AML-193 (cell line): ENCODE measurements at regions not wholly inside any gene's neighbourhood (a gene's known extent, or its start where the extent isn't known, plus 50 kb on each side); places are given as distances from the start of the nearest gene placed in this dataset.
"Not testable (repeated sequence)": the region's sequence is repeated elsewhere in the genome, so short reads cannot be mapped to it uniquely, and the experiment has no call there.

Experiments used
- DNase-seq, 2 experiments: peaks; one replicate each; lab custom pipeline; 2025; lab: John Stamatoyannopoulos, UW

DNA sequence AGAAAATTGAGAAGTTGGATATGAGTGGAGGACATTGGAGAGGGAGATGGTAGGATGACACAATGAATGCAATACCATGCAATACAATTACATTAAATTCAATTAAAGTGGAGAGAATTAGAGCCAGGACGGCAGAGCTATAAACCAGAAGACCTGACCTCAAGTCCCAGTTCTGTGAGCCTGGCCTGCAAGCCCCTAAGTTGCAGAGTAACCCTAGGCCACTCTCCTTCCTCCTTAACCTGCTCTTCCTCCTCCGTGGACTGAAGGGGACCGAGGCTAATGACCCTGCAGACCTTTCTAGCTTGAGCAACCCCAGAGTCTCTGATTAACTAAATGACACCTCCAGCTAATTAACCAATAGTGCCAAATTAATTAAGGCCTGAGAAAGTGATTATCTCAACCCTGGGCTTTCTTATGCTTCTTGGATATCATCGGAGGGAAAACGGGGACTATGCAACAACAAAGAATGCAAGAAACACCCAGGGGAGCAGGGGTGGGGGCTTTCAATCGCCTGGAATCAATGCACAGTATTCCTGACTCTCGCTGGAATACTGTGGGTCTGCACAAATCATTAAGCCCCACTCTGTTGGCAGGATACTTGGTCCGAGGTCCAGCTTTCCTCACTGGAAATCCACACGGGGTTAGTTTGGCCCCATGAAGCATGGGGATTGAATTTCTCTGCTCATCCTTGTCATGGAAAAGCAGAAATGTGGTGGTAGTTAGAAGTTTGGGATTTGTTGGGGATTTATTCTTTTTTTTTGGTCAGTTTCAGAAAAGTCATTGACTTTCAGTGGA, 548.3 kb downstream of the MN1 start:
- no peak for DNase-seq

DNA sequence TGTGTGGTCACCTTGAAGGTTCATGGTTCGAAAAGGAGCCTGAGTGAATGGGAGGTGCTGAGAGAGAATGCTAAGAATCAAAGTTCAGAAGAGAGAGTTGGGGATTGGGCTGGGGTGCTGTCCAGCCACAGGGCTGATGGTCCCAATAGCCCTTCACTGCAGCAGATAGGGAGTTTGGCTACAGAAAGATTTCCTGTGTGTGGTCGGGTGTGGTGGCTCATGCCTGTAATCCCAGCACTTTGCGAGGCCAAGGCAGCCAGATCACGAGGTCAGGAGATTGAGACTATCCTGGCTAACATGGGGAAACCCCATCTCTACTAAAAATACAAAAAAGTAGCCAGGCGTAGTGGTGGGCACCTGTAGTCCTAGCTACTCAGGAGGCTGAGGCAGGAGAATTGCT, 547.5 kb downstream of the MN1 start:
- DNase-seq = not testable (repeated sequence)

DNA sequence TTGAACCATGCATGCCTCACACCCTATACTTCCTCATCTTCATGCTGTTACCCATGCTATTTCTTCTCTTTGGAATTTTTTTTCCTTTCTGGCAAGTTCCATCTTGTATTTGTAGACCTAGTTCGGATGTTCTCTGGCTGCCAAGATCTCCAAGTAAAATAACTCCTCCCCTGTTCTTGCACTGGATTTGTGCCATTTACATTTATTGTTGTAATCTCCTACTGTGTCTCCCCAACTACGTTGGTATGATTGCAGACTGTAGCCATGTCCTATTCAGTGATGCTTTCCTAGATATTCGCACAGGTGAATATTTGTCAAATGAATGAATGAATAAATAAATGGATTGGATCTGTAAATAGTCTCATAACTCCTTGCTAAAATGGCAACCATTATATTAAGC, 546.0 kb downstream of the MN1 start:
- no peak for DNase-seq

DNA sequence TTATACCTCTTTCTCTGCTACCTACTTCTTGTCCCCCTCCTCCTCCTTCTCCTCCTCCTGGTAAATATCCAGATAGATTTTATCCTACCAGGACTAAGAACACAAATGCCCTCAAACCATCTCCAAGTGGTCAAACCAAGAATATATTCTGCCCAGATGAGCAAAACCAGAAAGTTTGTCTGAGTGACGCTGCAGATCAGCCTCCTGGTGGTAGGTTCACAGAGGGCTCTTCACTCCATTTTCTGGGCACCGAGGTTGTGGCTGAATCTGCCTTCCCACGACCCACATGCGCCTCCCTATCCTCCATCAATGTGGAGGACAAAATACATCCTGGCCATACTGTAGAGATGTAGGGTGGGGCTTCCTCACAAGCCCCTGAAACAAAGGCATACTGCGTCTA, 543.6 kb downstream of the MN1 start:
- DNase-seq = no peak

DNA sequence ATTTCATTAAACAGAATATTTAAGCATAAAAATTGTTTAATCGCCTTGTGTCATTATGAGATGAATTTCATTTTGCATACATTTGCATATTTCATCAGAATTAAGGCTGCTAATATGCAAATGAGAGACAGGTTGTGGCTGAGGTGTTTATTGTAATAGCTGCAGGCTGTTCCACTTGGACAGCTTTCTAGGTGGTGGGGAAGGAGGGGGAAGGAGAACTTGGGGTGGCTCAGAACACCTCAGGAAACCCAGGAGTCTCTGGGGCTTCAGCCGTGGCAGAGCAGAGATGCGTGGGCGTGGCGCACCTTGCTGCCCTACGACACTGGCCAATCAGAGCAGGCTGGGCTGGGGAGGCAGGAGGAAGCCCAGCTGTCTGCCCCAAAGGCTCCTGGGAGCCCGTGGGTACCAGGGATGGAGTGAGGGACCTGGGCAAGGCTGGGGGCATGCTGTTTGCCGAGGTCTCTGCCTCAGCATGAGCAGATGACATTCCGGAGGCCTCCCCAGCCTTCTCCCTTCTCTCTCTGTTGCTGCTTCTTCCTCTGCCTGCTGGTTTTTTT, 542.9 kb downstream of the MN1 start:
- DNase-seq = no peak

DNA sequence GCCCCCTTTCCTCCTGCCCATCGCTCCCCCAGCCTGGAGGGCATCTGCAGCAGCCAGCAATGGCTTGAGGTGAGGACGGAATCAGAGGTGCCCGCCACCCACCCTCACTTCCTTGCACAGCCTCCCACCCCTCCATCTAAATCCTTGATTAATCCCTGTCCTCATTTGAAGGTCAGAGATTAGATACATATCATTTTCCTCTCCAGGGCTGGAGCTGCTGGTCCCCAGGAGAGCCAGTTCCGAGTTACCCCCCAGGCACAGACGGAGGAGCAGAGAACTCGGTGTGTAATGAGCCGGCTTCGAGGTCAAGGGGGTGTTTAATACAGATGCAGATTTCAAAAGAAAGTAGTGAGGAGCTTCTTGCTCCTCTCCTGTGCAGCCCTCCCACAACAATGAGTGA, 542.1 kb downstream of the MN1 start:
- DNase-seq = no peak

DNA sequence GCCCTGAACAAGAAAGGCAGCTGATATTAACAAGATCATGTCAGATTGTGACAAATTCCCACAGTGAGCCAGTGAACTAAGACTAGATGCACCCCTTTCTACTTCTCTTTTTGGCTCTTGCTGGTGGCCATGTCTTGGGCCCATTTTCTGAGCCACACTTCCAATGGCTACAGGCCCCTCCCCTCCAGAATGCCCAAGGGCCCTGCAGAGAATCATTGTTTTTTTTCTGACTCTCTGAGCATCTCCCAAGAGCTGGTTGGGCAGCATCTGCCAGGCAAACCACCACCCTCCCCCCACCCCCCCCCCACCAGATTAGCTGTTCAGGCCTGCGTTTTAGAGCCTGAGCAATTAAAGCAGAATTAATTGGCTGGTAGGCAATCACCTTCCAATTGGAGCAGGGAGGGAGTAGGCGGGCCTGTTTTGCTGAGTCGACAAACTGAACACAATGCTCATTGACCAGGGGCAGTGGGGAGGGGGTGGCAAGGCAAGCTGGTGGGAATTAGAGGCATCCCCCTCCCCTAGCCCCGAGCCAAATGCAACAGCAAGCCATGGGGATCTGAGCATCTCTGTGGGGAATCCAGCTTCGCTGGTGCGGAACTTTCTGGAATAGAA, 541.4 kb downstream of the MN1 start:
- no peak for DNase-seq

DNA sequence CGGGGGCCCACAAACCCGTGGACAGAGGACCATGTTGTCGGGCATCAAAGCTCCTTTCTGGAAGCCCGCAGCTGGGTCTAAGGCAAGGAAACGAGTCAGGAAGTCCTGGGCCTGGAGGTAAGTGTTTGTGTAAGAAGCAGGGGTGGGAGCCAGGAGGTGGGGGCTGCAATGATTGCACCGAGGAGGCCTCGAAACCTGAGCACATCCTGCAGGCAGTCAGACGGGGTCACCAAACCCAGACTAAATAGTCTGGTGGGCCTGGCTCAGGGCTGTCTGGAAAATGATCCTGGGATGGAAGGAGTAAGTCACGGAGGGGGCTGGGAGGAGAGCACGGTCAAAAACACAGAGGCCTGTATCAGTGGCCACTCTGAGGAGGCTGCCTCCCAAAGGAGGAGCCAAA, 539.2 kb downstream of the MN1 start:
- DNase-seq = no peak

DNA sequence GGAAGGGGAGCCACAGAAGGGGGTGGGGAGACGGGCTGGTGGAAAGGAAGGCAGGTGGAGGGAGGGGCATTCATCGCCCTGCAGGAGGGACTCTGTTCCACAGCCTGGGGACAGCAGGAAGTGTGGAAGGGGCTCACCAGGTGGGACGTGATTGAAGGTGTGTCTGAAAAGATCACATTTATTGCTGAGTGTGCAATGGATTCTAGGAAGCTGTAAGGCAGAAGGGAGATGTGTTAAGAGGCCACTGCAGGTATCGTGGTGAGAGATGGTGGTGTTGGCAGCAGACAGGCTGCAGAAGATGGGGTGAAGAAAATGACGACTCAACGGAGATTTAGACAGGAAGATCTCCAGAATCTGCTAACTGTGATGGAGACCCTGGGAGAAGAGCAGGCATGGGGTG, 537.4 kb downstream of the MN1 start:
- DNase-seq = no peak

DNA sequence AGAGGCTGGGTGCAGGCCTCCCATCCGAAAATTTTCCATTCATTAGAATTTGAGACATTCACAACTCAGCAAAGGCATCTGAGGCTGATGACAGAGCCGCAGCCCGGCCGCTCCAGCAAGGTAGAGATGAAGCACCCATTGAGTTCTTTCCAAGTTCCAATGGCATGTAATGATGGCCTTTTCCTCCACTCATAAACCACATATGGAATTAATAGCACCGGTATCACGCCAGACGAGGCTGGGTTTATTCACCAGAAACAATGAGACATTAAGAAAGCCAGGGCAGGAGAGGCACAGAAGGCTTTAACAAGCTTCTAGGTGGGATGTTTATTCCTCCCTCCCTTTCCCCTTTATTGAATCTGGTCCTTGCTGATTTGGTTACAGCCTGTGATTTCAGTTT, 534.4 kb downstream of the MN1 start:
- DNase-seq = no peak

DNA sequence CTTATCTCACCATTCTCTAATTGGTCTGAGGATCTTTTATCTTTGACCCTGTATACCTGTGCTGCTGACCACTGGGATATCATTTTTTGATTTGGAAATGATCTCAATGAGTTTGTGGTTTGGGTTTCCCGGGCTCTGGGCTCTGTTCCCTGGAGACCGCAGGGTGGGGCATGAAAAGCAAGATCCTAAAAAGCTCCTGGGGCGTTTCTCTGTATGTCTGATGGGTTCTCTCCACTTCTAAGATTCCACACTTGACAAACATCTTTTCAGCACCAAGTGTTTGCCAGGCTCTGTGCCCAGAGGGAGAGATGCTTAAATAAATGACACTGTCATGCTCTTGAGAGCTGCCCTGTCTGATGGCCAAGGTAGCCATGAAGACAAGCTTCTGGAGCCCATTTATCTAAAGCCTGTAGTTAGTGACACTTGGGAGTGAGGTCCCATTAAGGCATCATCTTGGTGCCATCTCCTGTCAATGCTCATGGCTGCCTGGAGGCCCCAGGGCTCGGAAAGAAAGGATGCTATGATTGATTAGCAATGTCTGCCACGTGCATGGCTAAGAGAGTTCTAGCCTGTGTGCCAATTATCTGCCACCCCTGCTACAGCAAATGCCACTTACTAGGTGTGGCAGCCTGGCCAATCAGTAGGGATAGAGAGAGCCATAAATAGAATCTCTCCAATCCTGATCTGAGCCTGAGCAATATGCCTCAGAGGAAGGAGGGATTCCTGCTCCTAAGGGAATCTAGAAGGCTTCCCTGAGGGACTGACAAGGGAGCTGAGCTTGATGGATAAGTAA, 531.6 kb downstream of the MN1 start:
- DNase-seq = no peak

DNA sequence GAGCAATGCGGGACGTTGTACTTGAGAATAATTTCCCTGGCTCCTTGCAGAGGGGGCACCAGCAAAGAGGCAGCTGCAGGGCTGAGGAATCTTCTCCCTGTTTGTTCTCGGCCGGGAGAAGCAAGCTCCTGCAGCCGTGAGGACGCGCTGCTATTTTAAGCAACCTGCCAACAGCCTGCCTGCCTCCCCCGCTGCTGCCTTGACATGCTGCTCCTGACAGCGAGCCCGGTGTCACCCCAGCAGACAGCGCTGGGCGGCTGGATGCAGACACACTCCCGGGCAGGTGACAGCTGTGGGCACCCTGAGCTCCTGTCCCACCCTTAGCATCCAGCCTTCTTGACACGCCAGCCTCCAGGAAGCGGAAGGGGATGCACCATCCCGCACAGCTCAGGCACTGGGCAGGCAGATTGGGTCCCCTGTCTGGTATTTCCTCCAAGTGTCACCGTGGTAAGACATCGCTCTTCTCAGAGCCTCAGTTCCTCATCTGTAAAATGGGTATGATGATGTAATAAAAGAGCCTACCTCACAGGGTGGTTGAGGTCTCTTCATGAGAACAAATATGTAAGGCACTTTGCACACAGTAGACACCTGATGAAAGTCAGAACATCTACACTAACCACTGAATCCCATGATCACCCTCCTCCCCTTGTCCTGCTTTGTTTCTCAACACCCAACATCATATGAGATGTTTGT, 530.6 kb downstream of the MN1 start:
- DNase-seq = no peak

DNA sequence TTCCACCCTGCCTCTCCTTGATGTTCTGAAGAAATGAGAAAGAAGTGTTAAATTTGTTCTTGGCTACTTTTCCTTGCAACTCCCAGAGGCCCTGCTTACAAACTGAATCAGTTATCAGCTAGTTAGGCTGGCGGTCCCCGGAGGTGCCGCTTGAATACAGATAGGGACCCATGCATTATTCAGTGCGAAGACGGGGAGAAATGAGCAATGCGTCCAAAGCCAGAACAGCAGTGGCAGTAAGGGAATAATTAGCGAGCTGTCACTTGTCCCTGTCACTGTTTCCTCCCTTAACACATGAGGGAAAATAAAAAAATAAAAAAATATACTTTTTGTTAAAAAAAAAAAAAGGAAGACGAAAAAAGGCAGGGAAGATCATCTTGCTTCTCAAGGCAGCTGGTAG, 528.1 kb downstream of the MN1 start:
- no peak for DNase-seq

DNA sequence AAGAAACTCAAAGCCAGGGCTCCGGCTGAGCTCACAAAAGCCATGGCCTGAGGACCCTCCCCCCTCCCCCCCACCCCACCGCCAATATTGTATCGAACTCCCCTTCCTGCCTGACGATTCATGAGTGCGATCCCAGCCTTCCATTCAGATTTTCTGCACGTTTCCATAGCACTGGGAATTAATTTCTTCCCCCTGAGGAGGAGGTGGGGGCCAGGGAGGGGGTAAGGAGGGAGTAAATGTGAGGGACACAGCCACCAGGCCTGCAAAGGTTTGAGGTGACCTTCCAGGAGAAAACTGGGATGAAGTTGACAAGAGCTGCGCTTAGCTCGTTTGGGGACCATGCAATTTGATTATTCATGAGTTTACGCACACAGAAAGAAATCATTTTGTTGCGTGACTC, 527.7 kb downstream of the MN1 start:
- DNase-seq = no peak

DNA sequence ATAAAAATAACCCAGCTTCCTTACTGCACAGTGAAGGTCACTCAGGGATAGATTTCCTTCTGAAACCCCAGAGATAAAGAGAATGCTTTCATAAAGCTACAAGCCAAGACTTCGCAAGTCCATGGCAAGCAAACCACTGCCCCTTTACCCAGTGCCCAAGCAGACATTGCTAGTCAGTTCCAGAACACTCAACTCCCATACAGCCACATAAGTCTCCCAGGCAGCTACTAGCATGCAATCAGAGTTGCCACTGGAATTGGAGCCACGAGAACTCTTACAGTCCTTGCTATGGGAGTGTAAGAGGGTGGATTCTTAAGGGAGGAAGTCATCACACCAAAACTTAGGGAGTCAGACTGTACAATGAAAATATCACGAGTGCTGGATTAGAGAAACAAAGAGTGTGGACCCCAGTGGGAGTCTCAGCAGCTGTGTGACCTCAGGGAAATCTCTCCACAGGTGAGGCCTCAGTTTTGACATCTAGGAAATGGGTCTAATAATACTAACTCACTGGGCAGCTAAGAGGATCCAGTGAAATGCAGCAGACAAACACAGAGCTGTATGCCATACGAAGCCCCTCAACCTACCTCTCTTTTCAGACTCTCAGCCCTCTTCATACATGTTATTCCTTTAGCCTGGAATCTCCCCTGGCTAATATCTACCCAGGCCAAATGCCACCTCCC, 526.6 kb downstream of the MN1 start:
- DNase-seq = no peak

DNA sequence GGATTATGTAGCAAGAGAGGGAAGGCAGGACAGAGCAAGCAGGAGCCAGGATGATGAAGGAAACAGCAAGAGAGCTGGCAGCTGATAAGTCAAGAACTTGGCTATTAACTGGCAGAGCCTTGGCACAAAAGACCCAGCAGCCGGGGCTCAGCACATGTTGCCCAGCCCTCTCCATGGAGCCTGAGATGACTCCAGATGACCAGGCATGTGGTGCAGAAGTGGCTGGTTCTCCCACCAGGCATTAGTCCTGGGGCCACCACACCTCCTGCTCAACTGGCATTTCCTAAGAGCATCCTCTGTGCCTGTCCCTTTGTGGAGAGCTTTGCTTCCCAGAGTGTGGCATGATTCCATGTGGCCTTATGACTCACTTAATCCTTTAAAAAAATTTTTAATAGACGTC, 522.6 kb downstream of the MN1 start:
- DNase-seq = no peak

DNA sequence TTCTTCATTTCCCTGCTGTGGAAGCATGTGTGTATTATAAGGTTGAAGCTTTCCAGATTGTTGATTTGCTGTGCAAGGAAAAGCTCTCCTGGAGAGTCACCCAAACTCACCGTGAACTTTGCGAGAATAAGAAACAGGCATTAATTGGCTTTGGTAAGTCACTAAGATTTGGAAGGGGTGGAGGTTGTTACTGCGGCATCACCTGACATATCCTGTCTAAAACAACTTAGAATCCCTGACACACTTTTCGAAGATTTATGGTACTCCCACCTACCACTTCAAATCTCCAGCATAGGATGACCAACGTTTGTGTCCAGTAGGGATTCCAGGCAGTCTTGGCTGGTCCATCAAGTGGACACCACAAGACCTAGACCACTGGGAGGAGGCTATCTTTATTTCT, 518.3 kb downstream of the MN1 start:
- DNase-seq = no peak

DNA sequence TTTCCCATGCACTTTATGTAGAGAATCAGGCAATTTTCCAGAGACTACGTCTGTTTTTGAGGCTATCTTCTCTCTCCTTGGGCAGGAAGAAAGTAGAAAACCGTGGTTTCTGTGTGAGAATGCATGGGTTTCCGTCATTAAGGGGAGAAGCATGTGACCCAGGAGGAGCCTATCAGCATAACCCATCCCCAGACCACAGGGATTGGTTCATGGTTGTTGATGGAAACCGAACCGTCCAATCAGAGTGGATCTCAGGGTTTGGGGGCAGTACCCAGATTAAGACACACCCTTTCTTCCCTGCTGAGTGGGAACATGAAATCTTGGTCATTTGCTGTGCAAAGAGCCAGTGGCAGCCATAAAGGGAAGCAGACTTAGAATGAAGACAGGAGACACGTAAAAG, 517.8 kb downstream of the MN1 start:
- DNase-seq = no peak

DNA sequence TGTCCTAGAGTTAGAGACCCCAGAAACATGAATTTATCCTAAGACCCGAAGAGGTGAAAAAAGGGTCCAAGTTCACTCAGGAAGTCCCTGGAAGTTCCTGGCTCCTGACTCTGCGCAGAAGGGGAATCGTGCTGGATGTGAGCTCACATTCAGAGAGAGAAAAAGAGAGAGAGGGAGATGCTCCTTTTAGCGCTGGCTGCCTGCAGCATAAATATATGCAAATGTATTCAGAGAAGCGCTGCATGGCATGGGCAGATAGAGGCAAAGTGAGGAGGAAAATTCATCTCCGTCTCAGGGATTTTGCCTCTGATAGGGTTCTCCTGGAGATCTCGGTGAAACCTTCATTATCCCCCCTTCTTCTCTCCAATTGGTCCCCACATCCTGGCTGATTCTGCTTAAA, 517.2 kb downstream of the MN1 start:
- no peak for DNase-seq

DNA sequence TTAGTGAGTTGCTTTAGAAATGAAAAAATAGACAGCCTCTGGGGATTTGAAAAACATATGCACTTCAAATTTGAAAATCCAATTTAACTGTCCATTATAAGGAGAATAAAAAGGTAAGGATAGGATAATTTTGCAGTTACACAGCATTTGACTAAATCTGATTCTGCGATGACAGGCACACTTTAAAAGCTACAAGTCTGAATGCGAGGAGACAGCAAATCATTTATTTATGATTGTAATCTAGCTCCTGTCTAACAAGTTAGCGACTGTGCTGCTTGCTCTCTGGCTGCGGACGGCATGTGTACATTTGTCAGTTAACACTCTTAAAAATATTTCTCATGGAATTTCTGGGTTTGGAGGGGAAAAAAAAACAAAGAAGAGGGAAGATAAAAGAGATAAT, 514.8 kb downstream of the MN1 start:
- DNase-seq = no peak

DNA sequence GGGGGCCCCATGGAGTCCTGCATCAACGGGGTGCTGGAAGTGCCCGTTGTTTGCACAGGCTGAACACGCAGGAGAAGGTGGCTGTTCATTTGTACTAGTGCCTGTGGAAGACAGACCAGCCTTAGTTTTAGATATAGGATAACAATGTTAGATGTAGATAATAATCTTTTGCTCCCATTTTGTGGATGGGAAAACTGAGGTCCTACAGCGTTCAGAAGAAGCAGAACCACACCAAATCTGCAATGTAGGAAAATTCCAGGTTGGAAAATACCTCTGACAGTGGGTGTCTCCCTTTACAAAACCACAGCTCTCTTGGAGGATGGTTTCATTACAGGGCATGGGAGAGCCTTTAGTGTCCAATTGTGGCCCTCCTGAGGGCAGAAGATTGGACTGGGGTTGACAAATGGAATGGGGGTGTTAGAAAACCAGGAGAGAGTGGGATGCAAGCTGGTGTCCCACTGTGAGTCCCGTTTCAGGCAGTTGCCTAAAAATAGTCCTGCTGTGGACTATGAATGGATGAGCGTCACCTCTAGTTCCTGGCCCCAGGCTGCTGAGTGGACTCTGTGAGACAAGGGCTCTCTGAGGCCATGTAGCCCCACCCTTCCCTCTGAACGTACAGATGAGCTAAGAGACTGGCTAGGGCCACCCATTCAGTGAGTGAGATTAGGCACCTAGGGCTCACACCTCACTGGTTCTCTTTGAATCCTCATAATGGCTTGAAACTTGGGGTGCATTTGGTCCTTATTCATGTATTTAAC, 508.8 kb downstream of the MN1 start:
- no peak for DNase-seq
